Medulla oblongata (tissue), 1 donor: ENCODE measurements at regions not wholly inside any gene's neighbourhood (a gene's known extent, or its start where the extent isn't known, plus 50 kb on each side); places are given as distances from the start of the nearest gene placed in this dataset.

ENCODE experiments used
- DNase-seq: peaks from one replicate; pipeline ENCODE4 v3.0.0-alpha.2; 2015; ENCODE audit errors: extremely low spot score

DNA sequence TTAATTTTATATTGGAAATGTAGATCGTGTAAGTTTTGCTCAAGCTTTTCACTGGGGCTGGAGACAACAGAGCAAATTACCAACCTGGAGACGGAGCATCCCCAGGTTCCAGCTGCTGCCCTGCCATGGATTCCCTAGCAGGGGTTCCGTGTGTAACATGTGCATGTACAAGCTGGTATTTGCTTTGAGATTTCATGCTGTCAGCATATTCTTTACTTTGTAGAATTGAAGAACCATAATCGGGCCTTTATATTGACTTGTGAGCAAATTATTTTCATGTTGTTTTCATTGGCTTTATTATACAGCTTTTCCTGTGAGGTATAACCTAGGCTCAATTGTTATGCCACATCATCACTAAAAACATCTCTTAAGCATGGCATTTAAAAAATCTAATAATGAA is 369.2 kb upstream of the COBL start:
- no peak for DNase-seq

DNA sequence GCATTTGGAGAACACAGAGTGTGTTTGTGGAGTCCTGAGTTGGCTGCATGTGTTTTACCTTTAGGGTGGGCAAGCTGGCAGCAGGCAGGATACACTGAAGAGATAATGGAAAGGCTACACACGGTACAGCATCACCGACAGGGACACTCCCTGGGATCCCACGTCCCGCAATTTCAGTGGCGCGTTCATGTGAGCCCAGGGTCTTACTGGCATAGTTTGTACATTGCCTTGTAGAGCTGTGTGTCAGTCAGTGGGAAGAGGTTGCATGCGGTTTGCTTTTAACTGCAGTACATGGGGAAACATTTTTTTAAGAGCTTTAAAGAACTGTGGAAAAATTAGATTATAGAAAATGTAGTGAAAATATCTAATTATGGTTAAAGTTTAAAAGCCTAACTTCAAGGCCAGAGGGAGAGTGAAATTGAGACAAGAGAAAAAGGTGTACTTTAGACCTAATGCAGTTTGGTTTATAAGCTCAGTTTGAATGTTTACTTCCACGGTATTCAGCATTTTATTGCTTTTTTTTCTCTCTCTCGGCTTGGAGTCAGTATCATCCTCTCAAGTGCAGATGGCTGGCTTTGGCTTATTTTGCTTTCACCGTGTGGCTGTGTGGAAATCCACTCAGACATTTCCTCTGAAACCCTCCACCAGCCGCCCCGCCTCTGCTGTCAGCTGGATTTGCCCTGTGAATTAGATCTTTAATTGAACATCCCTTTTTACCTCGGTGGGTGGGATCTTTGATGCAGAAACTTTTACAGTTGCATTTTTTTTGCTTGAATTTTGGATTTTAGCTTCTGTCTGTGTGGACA is 364.2 kb upstream of the COBL start:
- no peak for DNase-seq

DNA sequence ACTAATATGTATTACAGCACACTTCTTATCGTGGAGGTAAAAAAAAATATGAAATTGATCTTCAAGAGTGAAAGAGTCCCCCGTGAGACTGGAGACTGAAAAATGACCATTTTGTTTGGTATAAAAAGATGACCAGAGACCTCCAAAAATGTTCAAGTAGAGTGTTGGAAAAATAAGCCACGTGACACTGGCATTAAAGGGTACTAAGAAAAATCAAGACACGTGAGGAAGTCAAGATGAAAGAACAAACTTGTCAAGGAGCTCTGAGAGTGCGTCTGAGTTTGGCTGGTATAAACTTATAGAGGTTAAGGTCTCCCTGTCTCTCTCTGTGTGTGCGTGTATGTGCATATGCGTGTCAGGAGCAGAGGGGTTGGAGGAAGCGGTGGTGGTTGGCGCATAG is 362.7 kb upstream of the COBL start:
- no peak for DNase-seq

GRCh38 chr7:51666751-51667150 is 350.1 kb upstream of the COBL start:
- DNase-seq = peak; percentile 33

- DNase-seq = no peak
Measured at GRCh38 chr7:51666266-51666665, 349.7 kb upstream of the COBL start.

- DNase-seq = peak; percentile 52
Measured at GRCh38 chr7:51665045-51665780, 348.6 kb upstream of the COBL start.

DNA sequence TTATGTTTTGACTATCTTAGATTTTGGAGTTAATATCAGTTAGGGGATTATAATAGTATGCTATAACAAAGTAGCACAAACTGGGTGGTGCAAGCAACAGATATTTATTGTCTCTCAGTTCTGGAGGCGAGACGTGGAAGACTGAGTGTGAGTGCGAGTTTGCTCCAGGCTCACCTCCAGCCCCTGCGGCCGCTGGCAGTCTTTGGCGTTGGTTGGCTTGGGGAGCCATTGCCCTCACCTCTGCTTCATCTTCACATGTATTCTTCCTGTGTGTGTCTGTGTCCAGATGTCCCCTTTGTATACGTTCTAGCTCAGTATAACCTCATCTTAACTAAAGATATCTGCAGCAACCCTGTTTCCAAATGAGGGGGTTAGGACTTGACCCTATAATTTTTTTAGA is 343.9 kb upstream of the COBL start:
- no peak for DNase-seq

DNA sequence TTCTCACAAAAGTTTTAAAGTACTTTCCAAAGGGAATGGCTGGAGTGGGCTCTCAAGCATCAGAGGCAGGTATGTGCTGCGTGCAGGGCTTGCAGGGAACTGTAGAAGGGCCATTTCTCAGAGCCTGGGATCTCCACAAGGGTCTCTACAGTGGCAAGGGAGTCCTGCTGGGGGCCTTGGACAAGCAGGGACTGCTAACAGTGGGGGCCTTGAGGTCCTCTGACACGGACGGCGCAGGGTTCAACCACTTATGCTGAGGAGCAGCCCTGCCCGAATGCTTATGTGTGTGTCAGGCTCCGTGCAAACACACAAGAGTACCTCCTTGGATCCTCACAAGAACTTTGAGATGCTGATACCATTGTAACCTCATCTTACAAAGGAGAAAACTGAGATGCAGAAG is 342.1 kb upstream of the COBL start:
- DNase-seq = no peak

DNA sequence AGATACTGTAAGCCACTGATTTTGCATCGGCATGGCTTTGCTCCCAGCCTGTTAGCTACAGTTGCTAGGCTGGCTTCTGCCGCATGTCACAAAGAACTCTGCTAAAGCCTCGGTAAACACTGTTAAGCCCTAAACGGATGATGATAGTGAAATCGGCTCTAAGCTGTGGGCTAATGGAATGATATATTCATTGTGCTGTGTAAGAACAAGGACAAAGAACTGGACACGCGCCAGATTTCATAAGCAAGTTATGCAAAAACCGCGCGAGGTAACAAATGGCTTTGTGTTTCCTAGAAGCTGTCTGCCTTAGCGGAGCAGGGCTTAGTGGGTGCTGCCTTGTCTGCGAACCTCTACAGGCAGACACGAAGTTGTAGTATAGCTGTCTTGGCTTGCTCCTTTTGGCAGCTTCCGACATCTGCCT is 331.3 kb upstream of the COBL start:
- peak; percentile 63 for DNase-seq

DNA sequence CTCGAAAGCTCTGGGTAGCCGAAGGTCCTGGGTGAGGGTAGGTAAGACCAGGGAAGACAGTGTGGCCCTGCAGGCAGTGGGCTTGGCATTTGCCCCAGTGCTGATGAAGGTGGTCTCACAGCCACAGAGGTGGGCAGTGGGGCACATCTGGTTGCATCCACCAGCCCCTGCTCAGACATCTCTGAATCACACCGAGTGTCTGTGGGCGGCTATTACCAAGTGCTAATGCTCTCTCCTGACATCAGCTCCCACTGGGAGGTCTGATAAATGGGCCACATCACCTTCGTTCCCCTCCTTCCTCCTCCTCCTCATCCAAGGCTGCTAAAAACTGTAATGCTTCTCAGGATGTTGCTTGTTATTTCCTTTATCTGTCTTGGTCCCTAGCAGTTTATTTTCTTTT is 330.9 kb upstream of the COBL start:
- no peak for DNase-seq

GRCh38 chr7:51645702-51646298 is 329.2 kb upstream of the COBL start:
- no peak for DNase-seq

GRCh38 chr7:51645255-51645654 is 328.6 kb upstream of the COBL start:
- DNase-seq = no peak

DNA sequence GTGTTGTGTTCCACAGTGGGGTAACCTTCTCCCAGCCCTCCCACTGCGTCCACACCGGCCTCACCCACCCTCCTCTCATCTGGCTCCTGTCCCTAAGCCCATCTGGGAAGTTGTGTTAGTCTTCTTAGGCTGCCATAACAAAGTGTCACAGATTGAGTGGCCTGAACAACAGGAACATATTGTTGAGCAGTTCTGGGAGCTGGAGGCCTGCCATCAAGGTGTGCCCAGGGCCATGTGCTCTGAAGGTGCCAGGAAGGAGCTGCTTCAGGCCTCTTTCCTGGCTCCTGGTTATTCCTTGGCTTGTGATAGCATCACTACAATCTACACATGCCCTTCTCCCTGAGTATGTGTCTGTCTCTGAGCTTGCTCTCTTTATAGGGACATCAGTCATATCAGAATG is 327.6 kb upstream of the COBL start:
- DNase-seq = no peak

GRCh38 chr7:51640841-51641240 is 324.2 kb upstream of the COBL start:
- no peak for DNase-seq

- DNase-seq = no peak
Measured at GRCh38 chr7:51639661-51640334, 323.2 kb upstream of the COBL start.

- DNase-seq = no peak
Measured at GRCh38 chr7:51636503-51636902, 319.9 kb upstream of the COBL start.

DNA sequence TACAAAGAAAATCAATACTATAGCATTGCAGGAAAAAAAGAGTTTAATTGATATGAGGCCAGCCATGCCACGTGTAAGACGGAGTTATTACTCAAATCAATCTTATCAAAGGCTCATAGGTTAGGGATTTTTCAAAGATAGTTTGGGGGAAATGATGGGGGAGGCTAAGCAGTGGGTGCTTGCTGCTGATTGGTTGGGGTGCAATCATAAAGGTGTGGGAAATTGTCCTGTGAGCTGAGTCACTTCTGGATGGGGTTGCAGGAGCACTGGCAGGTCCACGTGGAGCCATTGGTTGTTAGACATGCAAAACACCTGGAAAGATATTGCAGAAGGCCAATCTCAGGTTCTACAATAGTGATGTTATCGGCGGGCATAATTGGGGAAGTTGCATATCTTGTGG is 319.2 kb upstream of the COBL start:
- DNase-seq = no peak

DNA sequence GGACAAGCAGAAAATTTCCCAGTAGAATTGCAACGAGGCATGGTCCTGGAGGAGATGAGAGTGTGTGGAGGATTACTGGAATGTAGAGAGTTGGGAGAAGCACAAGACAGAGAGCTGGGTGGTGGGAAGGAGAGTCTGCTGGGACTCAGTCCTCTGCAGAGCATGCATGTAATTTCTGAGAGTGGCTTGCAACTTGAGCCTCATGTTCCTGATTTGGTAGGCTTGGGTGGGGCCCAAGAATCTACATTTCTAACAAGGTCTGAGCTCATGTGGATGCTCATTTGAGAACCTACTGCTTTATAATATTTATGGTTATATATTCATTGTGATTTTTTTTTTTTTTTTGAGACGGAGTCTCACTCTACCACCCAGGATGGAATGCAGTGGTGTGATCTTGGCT is 317.9 kb upstream of the COBL start:
- no peak for DNase-seq

- no peak for DNase-seq
Measured at GRCh38 chr7:51634025-51634424, 317.4 kb upstream of the COBL start.

DNA sequence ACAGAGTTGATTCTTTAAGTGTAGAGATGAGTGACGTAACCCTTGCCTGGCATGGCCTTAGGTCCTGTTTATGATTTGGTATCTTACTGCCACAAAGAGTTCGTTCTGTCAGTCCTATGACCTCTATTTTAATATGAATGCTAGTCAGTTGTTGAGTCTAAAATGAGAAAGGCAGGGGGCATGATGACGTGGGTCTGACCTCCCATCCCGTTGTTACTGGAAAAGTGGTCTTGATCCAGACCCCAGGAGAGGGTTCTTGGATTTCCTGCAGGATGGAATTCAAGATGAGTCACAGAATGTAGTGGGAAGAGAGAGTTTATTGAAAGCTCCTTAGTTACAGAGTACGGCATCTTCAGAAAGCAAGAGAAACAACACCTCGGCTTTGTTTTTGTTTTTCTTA is 317.0 kb upstream of the COBL start:
- no peak for DNase-seq

DNA sequence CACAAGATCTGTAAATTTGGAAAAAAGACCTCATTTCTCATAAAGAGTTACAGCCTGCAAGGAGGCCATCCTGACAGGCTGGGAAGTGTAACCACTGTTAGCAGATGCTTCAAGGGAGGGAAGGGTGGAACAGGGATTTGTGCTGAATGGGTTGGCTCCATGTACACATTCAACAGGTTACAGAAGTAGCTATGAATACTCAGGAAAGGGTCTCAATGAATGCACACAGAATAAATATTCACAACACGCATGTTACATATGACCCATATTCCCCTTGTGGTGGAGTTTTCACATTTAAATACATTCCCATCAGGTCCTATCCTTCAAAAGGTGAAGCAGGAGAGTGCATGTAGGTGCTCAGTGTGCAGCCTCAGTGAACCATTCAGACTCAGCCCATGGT is 316.4 kb upstream of the COBL start:
- DNase-seq = no peak

DNA sequence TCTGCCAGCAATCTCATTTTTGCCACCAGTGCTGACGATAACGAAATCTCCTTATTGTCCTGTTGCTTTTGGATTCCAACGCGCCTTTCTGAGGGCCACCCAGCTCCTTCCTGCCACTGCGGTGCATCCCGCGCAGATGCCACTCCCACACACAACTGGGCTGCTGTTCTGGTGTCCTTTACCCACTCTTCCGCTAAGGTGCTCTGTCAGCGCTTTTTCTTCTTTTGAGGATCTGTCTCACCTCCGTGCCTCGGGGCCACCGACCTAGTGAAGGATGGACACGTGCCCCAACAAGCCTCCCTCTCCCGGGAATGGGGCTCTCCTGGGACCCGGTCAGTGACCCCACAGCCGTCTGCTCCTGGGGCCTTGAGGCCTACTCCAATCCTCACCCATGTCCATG is 314.3 kb upstream of the COBL start:
- no peak for DNase-seq
